ENCODE measurements at regions not wholly inside any gene's neighbourhood (a gene's known extent, or its start where the extent isn't known, plus 50 kb on each side); places are given as distances from the start of the nearest gene placed in this dataset.
A peak's percentile ranks its signal among the peaks of the same experiment; 100 is the strongest.

DNA sequence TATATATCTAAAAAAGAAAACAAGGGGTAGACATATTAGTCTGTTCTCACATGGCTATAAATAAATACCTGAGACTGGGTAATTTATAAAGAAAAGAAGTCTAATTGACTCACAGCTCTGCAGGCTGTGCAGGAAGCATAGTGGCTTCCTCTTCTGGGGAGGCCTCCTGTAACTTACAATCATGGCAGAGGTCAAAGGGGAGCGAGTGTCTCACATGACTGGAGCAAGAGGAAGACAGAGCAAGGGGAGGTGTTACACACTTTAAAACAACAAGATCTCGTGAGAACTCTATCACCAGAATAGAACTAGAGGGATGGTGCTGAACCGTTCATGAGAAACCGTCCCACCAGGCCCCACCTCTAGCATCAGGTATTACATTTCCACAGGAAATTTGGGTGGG is 616.8 kb downstream of the TLE4 start:
- Histone ChIP-seq H3K79me2 (ENCODE audit: insufficient read depth, low read length) (no peaks in the 10 kb centered on the region), H3K27me3 (ENCODE audit: insufficient read depth, low read length, poor library complexity, severe bottlenecking) (no peaks in the 10 kb centered on the region), H3K9ac (ENCODE audit: low read depth, low read length, poor library complexity, severe bottlenecking) (no peak overlapping the region), H3K9me3 (ENCODE audit: insufficient read depth, low read depth, low read length) (no peaks in the 10 kb centered on the region), H3K9me2 (replicated peaks; ENCODE audit: low read depth, low read length) (no peaks in the 10 kb centered on the region), H3F3A (ENCODE audit: low read depth) (no peaks in the 10 kb centered on the region), H2AFZ (ENCODE audit: low read length) (0 out of 2 replicates have a peak overlapping the region, but pooled peaks have one; percentile 14), H3K4me3 (ENCODE audit: low read length, poor library complexity, severe bottlenecking) (no peak overlapping the region), H4K20me1 (ENCODE audit: insufficient read depth, low read length, poor library complexity, severe bottlenecking) (no peaks in the 10 kb centered on the region), H3K36me3 (ENCODE audit: insufficient read depth, low read length) (no peaks in the 10 kb centered on the region), H3K4me1 (ENCODE audit: insufficient read depth, low read length, poor library complexity, severe bottlenecking) (no peaks in the 10 kb centered on the region), H3K4me2 (ENCODE audit: low read depth, low read length, poor library complexity, severe bottlenecking) (no peak overlapping the region)
- TF ChIP-seq EZH2phosphoT487 (IDR thresholded peaks at IDR 0.05; ENCODE audit: borderline replicate concordance) (no peak), CTCF (conservative IDR thresholded peaks at IDR 0.05; ENCODE audit: low read length) (no peak)

GRCh38 chr9:80185112-80185738 is 613.5 kb downstream of the TLE4 start:
- Histone ChIP-seq H2AFZ (ENCODE audit: low read length) (no peak overlapping the region), H3K4me2 (ENCODE audit: low read depth, low read length, poor library complexity, severe bottlenecking) (no peak overlapping the region), H3K4me1 (ENCODE audit: insufficient read depth, low read length, poor library complexity, severe bottlenecking) (no peaks in the 10 kb centered on the region), H3K36me3 (ENCODE audit: insufficient read depth, low read length) (no peaks in the 10 kb centered on the region), H3K4me3 (ENCODE audit: low read length, poor library complexity, severe bottlenecking) (no peak overlapping the region), H3F3A (ENCODE audit: low read depth) (no peaks in the 10 kb centered on the region), H3K9me3 (ENCODE audit: insufficient read depth, low read depth, low read length) (peaks cover 9% of the 10 kb centered on the region), H4K20me1 (ENCODE audit: insufficient read depth, low read length, poor library complexity, severe bottlenecking) (no peaks in the 10 kb centered on the region), H3K9me2 (replicated peaks; ENCODE audit: low read depth, low read length) (no peaks in the 10 kb centered on the region), H3K9ac (ENCODE audit: low read depth, low read length, poor library complexity, severe bottlenecking) (no peak overlapping the region), H3K27me3 (ENCODE audit: insufficient read depth, low read length, poor library complexity, severe bottlenecking) (no peaks in the 10 kb centered on the region), H3K79me2 (ENCODE audit: insufficient read depth, low read length) (no peaks in the 10 kb centered on the region)
- TF ChIP-seq EZH2phosphoT487 (IDR thresholded peaks at IDR 0.05; ENCODE audit: borderline replicate concordance) (no peak), CTCF (conservative IDR thresholded peaks at IDR 0.05; ENCODE audit: low read length) (no peak)

- Histone ChIP-seq H3K4me2 (ENCODE audit: low read depth, low read length, poor library complexity, severe bottlenecking) (no peak overlapping the region), H3K36me3 (ENCODE audit: insufficient read depth, low read length) (no peaks in the 10 kb centered on the region), H2AFZ (ENCODE audit: low read length) (no peak overlapping the region), H3K9ac (ENCODE audit: low read depth, low read length, poor library complexity, severe bottlenecking) (no peak overlapping the region), H3K9me3 (ENCODE audit: insufficient read depth, low read depth, low read length) (peaks cover 16% of the 10 kb centered on the region), H3K9me2 (replicated peaks; ENCODE audit: low read depth, low read length) (no peaks in the 10 kb centered on the region), H3K4me3 (ENCODE audit: low read length, poor library complexity, severe bottlenecking) (no peak overlapping the region), H3K79me2 (ENCODE audit: insufficient read depth, low read length) (no peaks in the 10 kb centered on the region), H3K4me1 (ENCODE audit: insufficient read depth, low read length, poor library complexity, severe bottlenecking) (peaks cover 3% of the 10 kb centered on the region), H3F3A (ENCODE audit: low read depth) (no peaks in the 10 kb centered on the region), H3K27me3 (ENCODE audit: insufficient read depth, low read length, poor library complexity, severe bottlenecking) (no peaks in the 10 kb centered on the region), H4K20me1 (ENCODE audit: insufficient read depth, low read length, poor library complexity, severe bottlenecking) (no peaks in the 10 kb centered on the region)
- TF ChIP-seq CTCF (conservative IDR thresholded peaks at IDR 0.05; ENCODE audit: low read length) (no peak), EZH2phosphoT487 (IDR thresholded peaks at IDR 0.05; ENCODE audit: borderline replicate concordance) (no peak)
Measured at GRCh38 chr9:80177949-80178480, 606.2 kb downstream of the TLE4 start.

Measured in Loucy (cell line).